ENCODE measurements at regions not wholly inside any gene's neighbourhood (a gene's known extent, or its start where the extent isn't known, plus 50 kb on each side); places are given as distances from the start of the nearest gene placed in this dataset.

DNA sequence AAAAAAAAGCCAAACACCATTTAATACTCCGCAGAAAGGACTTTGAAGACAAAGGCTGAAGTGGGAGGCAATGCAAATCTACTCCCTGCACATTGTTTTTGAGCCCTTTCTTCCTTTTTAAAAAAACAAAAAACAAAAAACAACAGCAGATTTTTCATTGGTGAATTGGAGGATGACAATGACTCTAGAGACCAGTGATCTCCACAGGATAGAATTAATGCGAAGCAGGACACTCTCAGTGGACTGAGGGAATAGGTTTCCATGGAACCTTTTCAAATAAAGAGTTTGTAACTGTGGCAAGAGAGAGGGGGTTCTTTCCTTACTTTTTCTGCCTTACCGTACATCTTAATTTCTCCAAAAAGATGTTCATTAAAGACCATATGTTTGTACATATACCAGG lies 371.0 kb downstream of the MEIS1 start:
- no peak for DNase-seq (ENCODE audit: low spot score)
- in situ Hi-C loops (cut with MboI; ENCODE audit: low sequenced_read_pairs, unreplicated experiment) = no loop called here
- TF ChIP-seq, protein P1, sequence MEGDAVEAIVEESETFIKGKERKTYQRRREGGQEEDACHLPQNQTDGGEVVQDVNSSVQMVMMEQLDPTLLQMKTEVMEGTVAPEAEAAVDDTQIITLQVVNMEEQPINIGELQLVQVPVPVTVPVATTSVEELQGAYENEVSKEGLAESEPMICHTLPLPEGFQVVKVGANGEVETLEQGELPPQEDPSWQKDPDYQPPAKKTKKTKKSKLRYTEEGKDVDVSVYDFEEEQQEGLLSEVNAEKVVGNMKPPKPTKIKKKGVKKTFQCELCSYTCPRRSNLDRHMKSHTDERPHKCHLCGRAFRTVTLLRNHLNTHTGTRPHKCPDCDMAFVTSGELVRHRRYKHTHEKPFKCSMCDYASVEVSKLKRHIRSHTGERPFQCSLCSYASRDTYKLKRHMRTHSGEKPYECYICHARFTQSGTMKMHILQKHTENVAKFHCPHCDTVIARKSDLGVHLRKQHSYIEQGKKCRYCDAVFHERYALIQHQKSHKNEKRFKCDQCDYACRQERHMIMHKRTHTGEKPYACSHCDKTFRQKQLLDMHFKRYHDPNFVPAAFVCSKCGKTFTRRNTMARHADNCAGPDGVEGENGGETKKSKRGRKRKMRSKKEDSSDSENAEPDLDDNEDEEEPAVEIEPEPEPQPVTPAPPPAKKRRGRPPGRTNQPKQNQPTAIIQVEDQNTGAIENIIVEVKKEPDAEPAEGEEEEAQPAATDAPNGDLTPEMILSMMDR (IDR thresholded peaks at IDR 0.05; ENCODE audit: borderline replicate concordance, control extremely low read depth, extremely low read depth, insufficient read depth, missing control alignments) = no peak

DNA sequence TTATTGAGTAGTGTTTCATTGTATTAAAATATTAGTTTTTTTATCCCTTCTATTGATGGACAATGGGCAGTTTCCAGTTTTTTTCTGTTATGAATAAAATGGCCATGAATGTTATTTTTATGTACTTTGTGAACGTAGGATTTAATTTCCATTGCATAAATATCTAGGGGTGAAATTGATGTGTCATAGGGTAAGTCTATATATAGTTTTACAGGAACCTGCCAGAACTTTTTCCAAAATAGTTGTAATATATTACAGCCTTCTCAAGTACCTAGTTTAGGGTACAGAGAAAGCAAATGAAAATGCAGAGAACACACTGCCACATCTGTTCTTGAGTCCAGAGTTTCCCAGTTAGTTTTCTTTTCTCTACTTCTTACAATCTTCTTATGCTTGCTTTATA lies 378.6 kb downstream of the MEIS1 start:
- in situ Hi-C loops (cut with MboI; ENCODE audit: low sequenced_read_pairs, unreplicated experiment) = no loop called here
- no peak for DNase-seq (ENCODE audit: low spot score)
- TF ChIP-seq, protein P1 (IDR thresholded peaks at IDR 0.05; ENCODE audit: borderline replicate concordance, control extremely low read depth, extremely low read depth, insufficient read depth, missing control alignments) = no peak

DNA sequence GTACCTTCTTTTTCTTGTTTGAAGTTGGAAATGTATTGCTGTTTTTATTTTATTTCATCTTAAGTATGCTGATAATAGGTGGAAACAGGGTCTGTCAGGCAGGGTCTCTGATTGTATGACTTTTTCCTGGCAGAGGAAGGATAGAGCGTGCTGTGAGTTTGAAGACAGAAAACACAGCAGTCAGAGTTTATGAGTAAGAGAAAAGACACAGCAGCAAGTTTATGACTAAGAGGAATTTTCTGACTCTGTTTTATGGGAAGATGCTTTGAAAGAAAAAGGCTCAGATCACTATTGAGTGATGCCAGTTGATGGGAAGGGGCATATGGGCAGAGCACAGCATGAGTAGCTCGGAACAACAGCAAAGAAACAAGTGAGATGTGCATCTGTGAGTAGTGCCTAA lies 379.1 kb downstream of the MEIS1 start:
- TF ChIP-seq, protein P1 (IDR thresholded peaks at IDR 0.05; ENCODE audit: borderline replicate concordance, control extremely low read depth, extremely low read depth, insufficient read depth, missing control alignments) = no peak
- in situ Hi-C loops (cut with MboI; ENCODE audit: low sequenced_read_pairs, unreplicated experiment) = no loop called here

DNA sequence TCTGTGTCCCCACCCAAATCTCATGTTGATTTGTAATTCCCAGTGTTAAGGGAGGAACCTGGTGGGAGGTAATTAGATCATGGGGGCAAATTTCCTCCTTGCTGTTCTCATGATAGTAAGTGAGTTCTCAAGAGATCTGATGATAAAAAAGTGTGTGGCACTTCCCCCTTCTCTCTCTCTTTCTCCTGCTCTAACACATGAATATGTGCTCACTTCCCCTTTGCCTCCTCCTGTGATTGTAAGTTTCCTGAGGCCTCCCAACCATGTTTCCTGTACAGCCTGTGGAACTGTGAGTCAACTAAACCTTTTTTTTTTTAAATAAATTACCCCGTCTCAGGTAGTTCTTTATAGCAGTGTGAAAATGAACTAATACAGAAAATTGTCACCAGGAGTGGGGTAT lies 380.0 kb downstream of the MEIS1 start:
- no peak for DNase-seq (ENCODE audit: low spot score)
- in situ Hi-C loops (cut with MboI; ENCODE audit: low sequenced_read_pairs, unreplicated experiment) = no loop called here
- TF ChIP-seq, protein P1 (IDR thresholded peaks at IDR 0.05; ENCODE audit: borderline replicate concordance, control extremely low read depth, extremely low read depth, insufficient read depth, missing control alignments) = no peak

More for the DNA sequence above, 379.1 kb downstream of the MEIS1 start:
- no peak for DNase-seq (ENCODE audit: low spot score)

DNA sequence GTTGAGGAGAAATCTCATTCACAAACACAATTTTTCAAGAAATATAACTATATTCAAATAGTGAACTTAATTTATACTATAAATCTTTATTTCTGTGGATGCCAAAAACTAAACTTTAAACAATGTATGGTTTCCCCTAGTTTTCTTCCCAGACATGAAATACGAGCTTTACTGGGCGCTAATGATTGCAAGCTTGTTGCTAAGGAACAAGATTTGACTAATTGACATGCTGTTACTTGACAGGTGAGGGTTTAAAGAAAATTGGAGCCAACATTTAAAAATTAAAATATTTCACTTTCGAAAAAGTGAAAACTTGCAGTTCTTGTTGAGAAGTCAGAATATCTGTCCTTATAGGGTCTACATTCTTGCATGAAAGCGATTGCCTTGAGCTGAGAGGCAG lies 381.0 kb downstream of the MEIS1 start:
- no peak for DNase-seq (ENCODE audit: low spot score)
- in situ Hi-C loops (cut with MboI; ENCODE audit: low sequenced_read_pairs, unreplicated experiment) = no loop called here
- TF ChIP-seq, protein P1 (IDR thresholded peaks at IDR 0.05; ENCODE audit: borderline replicate concordance, control extremely low read depth, extremely low read depth, insufficient read depth, missing control alignments) = no peak

DNA sequence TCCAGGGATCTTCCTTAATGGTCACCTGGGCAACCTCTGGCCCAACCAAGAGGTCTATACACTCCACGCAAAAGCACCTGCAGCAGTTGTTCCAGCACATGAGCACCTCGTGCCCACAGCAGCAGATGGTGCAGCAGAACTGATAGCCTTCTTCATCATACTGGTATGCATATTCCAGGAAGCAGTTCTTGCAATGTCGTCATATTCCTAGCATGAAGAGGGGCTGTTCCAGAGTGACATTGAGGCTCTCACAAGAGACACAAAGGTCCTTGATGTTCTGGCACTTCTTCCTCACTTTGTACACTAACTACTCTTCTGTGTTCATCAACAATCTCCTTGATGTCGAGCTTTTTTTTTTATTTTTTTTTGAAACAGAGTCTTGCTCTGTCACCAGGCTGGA lies 386.2 kb downstream of the MEIS1 start:
- in situ Hi-C loops (cut with MboI; ENCODE audit: low sequenced_read_pairs, unreplicated experiment) = no loop called here
- TF ChIP-seq, protein P1 (IDR thresholded peaks at IDR 0.05; ENCODE audit: borderline replicate concordance, control extremely low read depth, extremely low read depth, insufficient read depth, missing control alignments) = no peak
- DNase-seq (ENCODE audit: low spot score) = no peak

DNA sequence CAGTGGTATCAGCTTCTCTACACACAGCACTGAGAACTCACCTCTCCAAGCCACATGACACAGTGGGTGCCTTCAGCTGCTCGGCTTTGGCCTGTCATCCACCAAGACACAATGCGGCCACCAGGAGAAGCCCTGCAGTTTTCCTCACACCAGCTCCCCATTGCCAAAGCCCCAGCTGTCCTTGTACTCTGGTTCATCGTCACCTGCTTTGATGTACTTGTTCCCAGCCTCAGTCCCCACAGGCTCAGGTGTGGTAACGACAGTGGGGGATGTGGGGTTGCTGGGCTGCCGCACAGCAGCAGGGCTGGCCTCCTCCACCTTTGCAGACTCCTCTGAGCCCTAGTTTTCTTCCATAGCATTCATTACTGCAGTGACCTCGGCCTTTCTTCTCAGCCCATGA lies 387.3 kb downstream of the MEIS1 start:
- DNase-seq (ENCODE audit: low spot score) = no peak
- TF ChIP-seq, protein P1 (IDR thresholded peaks at IDR 0.05; ENCODE audit: borderline replicate concordance, control extremely low read depth, extremely low read depth, insufficient read depth, missing control alignments) = no peak
- in situ Hi-C loops (cut with MboI; ENCODE audit: low sequenced_read_pairs, unreplicated experiment) = no loop called here

Data from GM13976 (cell line).